OCI-LY7 (cell line): ENCODE measurements at regions not wholly inside any gene's neighbourhood (a gene's known extent, or its start where the extent isn't known, plus 50 kb on each side); places are given as distances from the start of the nearest gene placed in this dataset.

ENCODE experiments used
- BruUV-seq: library from RNA; stranded (reverse); fragments of 400-500 nt; replicated peaks from 2 replicates; lab custom pipeline; 2021; lab: Mats Ljungman, UMichigan
- CTCF ChIA-PET: fragments of 300-600 bp; sonication (Branson Sonifier 250); formaldehyde crosslinking; loops from one replicate; lab custom pipeline; 2022; ENCODE audit warnings: antibody characterized with exemption; ENCODE audit not compliant: unreplicated experiment; lab: Charles Lee
- POLR2A ChIA-PET: fragments of 300-600 bp; sonication (Branson Sonifier 250); formaldehyde crosslinking; loops from one replicate; lab custom pipeline; 2022; ENCODE audit warnings: antibody characterized with exemption; lab: Charles Lee
- DNase-seq: peaks from one replicate; pipeline ENCODE4 v3.0.0-alpha.2; 2015; ENCODE audit warnings: low spot score
- H2AFZ ChIP-seq: fragments of 200-600 bp; sonication (generic), shearing (Covaris generic); 2 replicates; pipeline ENCODE4 v1.6.1; 2014; ENCODE audit warnings: mild to moderate bottlenecking, antibody characterized with exemption, low read length, moderate library complexity
- H3K27ac ChIP-seq: fragments of 200-600 bp; sonication (generic); 2 replicates; pipeline ENCODE4 v1.5.1; 2014; ENCODE audit warnings: mixed run types, low read depth, mild to moderate bottlenecking, moderate library complexity, low read length, inconsistent platforms; ENCODE audit not compliant: poor library complexity, severe bottlenecking
- H3K36me3 ChIP-seq: fragments of 200-600 bp; sonication (generic); 2 replicates; pipeline ENCODE4 v1.6.1; 2014; ENCODE audit warnings: mild to moderate bottlenecking, antibody characterized with exemption, low read length, moderate library complexity, mixed read lengths; ENCODE audit not compliant: insufficient read depth
- H3K4me1 ChIP-seq: fragments of 200-600 bp; sonication (generic); 2 replicates; pipeline ENCODE4 v1.5.1; 2014; ENCODE audit warnings: mild to moderate bottlenecking, low read length; ENCODE audit not compliant: insufficient read depth, poor library complexity, severe bottlenecking
- H3K4me2 ChIP-seq: fragments of 200-600 bp; sonication (generic); 2 replicates; pipeline ENCODE4 v1.6.1; 2014; ENCODE audit warnings: mild to moderate bottlenecking, low read length
- H3K4me3 ChIP-seq: fragments of 200-600 bp; sonication (generic); 2 replicates; pipeline ENCODE4 v1.5.1; 2014; ENCODE audit warnings: mild to moderate bottlenecking, low read depth, low read length; ENCODE audit not compliant: poor library complexity, severe bottlenecking
- H3K79me2 ChIP-seq: fragments of 200-600 bp; sonication (generic); 2 replicates; pipeline ENCODE4 v1.6.1; 2016; ENCODE audit warnings: low read depth, mild to moderate bottlenecking, low read length, moderate library complexity, mixed read lengths; ENCODE audit not compliant: insufficient read depth
- H3K9me2 ChIP-seq: fragments of 200-600 bp; sonication (generic); 2 replicates; pipeline ENCODE4 v1.6.1; 2016; ENCODE audit warnings: mild to moderate bottlenecking, low read length, mixed read lengths; ENCODE audit not compliant: insufficient read depth
- H3K9me3 ChIP-seq: fragments of 200-600 bp; sonication (generic); 2 replicates; pipeline ENCODE4 v1.6.1; 2014; ENCODE audit warnings: mild to moderate bottlenecking, mixed run types, low read length, mixed read lengths
- H4K20me1 ChIP-seq: fragments of 200-600 bp; sonication (generic); 2 replicates; pipeline ENCODE4 v1.6.1; 2014; ENCODE audit warnings: mild to moderate bottlenecking, antibody characterized with exemption, low read length, moderate library complexity, mixed read lengths; ENCODE audit not compliant: insufficient read depth
- CTCF ChIP-seq: fragments of 200-600 bp; sonication (generic); conservative IDR thresholded peaks from 2 replicates; pipeline ENCODE4 v1.5.1; 2014; ENCODE audit warnings: mild to moderate bottlenecking, antibody characterized with exemption, low read length, moderate library complexity, mixed read lengths
- EZH2phosphoT487 ChIP-seq: fragments of 200-600 bp; sonication (generic); IDR thresholded peaks from 2 replicates; pipeline ENCODE4 v1.6.1; 2018; ENCODE audit warnings: low read depth, borderline replicate concordance, mild to moderate bottlenecking, mixed run types, antibody characterized with exemption, low read length, moderate library complexity, mixed read lengths
- intact Hi-C: fragments of 100-400 bp; cut with micrococcal nuclease; formaldehyde crosslinking; loops from one replicate; pipeline ENCODE4 v1.10.0; 2022; ENCODE audit not compliant: unreplicated experiment

DNA sequence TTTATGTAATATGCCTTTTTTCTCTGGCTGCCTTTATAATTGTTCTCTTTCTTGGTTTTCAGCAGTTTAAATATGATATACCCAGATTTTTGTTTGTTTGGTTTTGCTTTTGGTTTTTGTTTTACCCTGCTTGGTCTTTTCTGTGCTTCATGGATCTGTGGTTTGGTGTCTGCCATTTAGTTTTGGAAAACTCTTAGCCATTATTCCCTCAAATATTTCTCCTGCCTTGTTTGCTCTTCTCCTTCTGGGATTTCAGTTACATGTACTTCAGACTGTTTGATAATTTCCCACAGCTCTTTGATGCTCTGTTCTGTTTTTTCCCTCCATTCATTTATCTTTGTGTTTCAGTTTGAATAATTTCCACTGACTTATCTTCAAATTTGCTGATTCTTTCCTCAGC lies 223.1 kb upstream of the BCOR start:
- Histone ChIP-seq H3K9me3 (no peaks in the 10 kb centered on the region), H3K27ac (no peak overlapping the region), H3K36me3 (no peaks in the 10 kb centered on the region), H3K4me3 (no peak overlapping the region), H2AFZ (no peak overlapping the region), H3K4me1 (no peaks in the 10 kb centered on the region), H3K4me2 (no peak overlapping the region), H3K9me2 (no peaks in the 10 kb centered on the region), H4K20me1 (no peaks in the 10 kb centered on the region), H3K79me2 (no peaks in the 10 kb centered on the region)
- ChIA-PET POLR2A (no interaction called here), CTCF (no interaction called here)
- no peak for DNase-seq
- BruUV-seq, result no TSS peak
- TF ChIP-seq EZH2phosphoT487 (no peak), CTCF (no peak)
- intact Hi-C loops, result no loop called here

- Histone ChIP-seq H4K20me1 (no peaks in the 10 kb centered on the region), H3K9me3 (no peaks in the 10 kb centered on the region), H3K4me2 (no peak overlapping the region), H2AFZ (no peak overlapping the region), H3K4me1 (no peaks in the 10 kb centered on the region), H3K9me2 (no peaks in the 10 kb centered on the region), H3K4me3 (no peak overlapping the region), H3K36me3 (no peaks in the 10 kb centered on the region), H3K79me2 (no peaks in the 10 kb centered on the region), H3K27ac (no peak overlapping the region)
- POLR2A ChIA-PET, result no interaction called here
- intact Hi-C loops, result no loop called here
- no peak for TF ChIP-seq EZH2phosphoT487
- no peak for TF ChIP-seq CTCF
- no TSS peak for BruUV-seq
- CTCF ChIA-PET, result no interaction called here
- DNase-seq, result no peak
Measured at GRCh38 chrX:40318801-40319200, 221.0 kb upstream of the BCOR start.

GRCh38 chrX:40318076-40318475 lies 220.3 kb upstream of the BCOR start:
- DNase-seq, result no peak
- BruUV-seq, result no TSS peak
- CTCF ChIA-PET, result no interaction called here
- no peaks in the 10 kb centered on the region for H3K36me3 ChIP-seq
- no peak overlapping the region for H2AFZ ChIP-seq
- H3K79me2 ChIP-seq, result no peaks in the 10 kb centered on the region
- H4K20me1 ChIP-seq, result no peaks in the 10 kb centered on the region
- TF ChIP-seq EZH2phosphoT487 (no peak), CTCF (no peak)
- no peak overlapping the region for H3K4me2 ChIP-seq
- intact Hi-C loops, result no loop called here
- H3K9me3 ChIP-seq, result no peaks in the 10 kb centered on the region
- H3K4me1 ChIP-seq, result no peaks in the 10 kb centered on the region
- POLR2A ChIA-PET, result no interaction called here
- H3K27ac ChIP-seq, result no peak overlapping the region
- no peaks in the 10 kb centered on the region for H3K9me2 ChIP-seq
- no peak overlapping the region for H3K4me3 ChIP-seq
